GM21786 (cell line): ENCODE measurements at regions not wholly inside any gene's neighbourhood (a gene's known extent, or its start where the extent isn't known, plus 50 kb on each side); places are given as distances from the start of the nearest gene placed in this dataset.
"Not testable (repeated sequence)": the region's sequence is repeated elsewhere in the genome, so short reads cannot be mapped to it uniquely, and the experiment has no call there.

ENCODE experiments used
- ATAC-seq: cut with Tn5 transposase; IDR thresholded peaks from one replicate; pipeline ENCODE4 v1.9.1; 2021; ENCODE audit not compliant: unreplicated experiment

DNA sequence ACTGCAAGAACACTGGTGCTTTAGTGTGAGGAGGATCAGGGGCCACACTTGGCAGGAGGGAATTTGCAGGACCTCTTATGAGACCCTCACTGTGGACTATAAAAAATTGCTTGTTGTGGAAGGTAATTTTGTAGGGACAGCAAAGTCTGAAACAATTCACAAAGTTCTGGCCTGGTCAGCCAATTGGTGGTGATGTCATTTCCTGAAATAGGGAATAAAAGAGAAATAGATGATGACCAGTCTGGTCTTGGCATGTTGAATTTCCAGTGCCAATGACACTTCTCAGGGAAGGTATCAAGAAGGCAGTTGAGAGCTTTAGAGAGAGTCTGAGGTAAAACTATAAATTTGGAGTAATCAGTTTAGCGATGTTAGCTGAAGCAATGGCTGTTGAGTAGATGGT, 129.3 kb upstream of the LMNTD1 start:
- no peak for ATAC-seq

DNA sequence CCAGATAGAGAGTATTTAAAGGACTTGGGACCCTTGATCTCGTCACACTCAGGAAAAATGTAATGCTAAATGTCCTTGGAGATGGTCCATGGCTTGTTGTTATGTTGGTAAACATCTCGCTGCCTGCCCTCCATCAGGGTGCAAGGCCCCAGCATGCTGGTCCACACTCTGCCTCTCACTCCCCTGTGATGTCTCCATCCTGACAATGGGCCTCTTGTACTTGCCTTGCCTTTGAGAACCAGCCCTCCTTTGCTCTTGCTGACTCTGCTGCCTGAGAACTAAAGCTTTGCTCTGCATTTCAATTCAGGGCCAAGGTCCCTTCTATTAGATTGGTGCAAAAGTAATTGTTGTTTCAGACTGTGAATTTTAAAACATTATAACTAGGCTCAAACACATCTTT, 131.0 kb upstream of the LMNTD1 start:
- ATAC-seq: no peak

DNA sequence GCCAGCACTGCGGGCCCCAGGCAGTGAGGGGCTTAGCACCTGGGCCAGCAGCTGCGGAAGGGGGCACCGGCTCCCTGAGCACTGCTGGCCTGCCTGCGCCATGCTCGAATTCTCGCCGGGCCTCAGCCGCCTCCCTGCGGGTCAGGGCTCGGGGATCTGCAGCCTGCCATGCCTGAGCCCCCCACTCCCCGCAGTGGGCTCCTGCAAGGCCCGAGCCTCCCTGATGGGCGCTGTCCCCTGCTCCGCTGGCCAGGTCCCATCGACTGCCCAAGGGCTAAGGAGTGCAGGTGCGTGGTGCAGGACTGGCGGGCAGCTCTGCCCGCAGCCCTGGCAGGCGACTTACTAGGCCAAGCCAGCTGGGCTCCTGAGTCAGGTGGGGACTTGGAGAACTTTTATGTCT, 133.3 kb upstream of the LMNTD1 start:
- no peak for ATAC-seq

DNA sequence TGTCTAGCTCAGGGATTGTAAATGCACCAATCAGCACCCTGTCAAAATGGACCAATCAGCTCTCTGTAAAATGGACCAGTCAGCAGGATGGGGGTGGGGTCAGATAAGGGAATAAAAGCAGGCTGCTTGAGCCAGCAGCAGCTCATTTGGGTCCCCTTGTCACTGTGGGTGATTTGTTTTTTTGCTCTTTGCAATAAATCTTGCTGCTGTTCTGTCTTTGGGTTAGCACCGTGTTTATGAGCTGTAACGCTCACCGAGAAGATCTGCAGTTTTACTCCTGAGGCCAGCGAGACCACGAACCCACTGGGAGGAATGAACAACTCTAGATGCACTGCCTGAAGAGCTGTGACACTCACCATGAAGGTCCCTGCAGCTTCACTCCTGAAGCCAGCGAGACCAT, 134.1 kb upstream of the LMNTD1 start:
- ATAC-seq: no peak

DNA sequence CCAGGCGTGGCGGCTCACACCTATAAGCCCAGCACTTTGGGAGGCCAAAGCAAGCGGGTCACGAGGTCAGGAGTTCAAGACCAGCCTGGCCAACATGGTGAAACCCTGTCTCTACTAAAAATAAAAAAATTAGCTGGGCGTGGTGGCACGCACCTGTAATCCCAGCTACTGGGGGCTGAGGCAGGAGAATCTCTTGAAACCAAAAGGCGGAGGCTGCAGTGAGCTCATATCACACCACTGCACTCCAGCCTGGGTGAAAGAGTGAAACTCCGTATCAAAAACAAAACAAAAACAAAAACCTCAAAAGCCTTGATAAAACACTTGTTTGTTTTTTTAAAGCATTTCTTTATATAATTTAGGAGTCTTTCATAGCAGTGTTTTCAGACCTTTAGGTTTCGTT, 135.8 kb upstream of the LMNTD1 start:
- ATAC-seq: not testable (repeated sequence)

DNA sequence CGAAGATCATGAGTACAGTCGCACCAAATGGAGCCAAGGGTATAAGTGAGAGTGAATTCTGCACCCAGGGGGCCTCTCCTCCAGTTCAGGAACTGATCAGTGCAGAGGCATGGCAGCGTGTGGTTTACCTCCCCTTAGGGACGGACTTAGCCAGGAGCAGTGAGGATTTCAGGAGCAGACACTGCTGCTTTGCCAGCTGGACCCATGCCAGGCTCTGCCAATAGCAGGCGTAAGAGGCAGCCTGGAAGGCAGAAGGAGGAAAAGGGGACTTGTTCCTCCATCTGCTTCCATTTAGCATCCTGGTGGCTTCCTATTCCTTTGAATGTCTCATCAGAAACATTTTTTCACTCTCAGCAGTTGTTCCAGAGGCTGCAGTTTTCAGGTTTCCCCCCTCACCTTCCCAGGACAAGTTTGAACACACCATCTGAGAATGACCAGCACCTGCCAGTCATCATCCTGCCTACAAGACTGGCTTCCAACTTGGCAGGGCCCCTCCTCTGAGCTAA, 137.0 kb upstream of the LMNTD1 start:
- no peak for ATAC-seq

DNA sequence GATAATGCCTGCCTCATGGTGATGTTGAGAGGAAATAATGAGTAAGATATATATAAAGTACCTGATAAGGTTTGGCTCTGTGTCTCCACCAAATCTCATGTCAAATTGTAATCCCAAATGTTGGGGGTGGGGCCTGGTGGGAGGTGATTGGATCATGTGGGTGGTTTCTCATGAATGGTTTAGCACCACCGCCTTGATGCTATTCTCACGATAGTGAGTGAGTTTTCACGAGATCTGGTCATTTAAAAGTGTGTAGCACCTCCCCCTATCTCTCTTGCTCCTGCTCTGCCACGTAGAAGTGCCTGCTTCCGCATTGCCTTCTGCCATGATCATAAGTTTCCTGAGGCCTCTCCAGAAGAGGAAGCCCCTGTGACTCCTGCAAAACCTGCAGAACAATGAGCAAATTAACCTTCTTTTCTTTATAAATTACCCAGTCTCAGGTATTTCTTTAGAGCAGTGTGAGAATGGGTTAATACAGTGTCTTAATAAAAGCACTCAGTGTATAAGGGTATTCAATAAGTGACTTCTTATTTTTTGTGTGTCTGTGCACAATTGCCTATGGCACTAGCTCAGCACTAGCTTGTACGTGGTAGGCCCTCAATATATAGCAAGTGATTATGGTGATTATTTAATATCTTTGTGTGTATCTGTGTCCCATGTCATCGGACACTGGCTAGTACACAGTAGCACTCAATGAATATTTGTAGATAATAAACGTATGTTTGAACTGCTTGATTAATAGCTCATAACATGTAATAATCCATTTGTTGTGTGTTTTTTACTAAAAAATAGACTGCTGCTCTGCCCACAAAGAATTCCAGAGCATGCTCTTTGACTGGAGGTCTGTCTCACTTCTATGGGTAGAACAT, 138.1 kb upstream of the LMNTD1 start:
- ATAC-seq: no peak

DNA sequence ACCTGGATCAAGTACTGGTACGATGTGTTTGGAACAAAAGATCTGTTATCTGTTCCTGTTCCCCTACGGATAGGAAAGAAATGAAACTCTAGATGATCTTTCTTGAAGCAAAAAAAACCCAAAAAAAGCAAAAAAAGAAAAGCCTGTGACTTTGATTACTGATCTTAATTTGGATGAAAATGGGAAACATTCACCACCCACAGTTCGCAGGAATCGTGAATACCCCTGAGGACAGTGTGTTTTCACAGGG, 138.7 kb upstream of the LMNTD1 start:
- ATAC-seq: no peak

GRCh38 chr12:25692115-25693035, 139.3 kb upstream of the LMNTD1 start:
- no peak for ATAC-seq

DNA sequence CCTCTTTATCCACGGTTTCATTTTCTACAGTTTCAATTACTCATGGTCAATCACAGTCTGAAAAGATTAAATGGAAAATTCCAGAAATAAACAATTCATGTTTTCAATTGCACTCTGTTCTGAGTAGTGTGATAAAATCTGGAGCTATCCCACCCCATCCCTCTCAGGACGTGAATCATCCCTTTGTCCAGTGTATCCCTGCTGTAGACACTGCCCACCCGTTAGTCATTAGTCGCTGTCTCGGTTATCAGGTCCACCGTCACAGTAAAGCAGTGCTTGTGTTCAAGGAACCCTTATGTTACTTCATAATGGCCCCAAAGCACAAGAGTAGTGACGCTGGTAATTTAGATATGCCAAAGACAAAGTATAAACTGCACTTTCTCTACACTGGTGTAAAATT, 141.0 kb upstream of the LMNTD1 start:
- no peak for ATAC-seq

DNA sequence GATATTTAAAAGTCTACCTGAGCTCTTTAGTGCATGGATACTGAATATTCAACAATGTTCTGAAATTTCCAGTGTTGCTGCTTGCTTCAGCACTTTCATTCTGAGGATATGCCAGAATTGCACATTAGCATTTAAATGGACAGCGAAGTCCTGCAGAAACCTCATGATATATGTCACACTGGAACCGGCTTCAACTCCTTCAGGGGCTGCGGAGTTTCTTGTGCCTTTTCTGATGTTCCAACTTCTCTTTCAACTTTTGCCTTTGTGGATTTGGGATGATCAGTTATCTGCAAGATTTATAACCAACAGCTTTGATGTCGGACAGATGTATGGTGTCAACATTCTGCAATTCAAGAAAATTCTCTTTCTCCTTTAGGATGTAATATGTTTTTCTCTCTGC, 142.5 kb upstream of the LMNTD1 start:
- no peak for ATAC-seq

DNA sequence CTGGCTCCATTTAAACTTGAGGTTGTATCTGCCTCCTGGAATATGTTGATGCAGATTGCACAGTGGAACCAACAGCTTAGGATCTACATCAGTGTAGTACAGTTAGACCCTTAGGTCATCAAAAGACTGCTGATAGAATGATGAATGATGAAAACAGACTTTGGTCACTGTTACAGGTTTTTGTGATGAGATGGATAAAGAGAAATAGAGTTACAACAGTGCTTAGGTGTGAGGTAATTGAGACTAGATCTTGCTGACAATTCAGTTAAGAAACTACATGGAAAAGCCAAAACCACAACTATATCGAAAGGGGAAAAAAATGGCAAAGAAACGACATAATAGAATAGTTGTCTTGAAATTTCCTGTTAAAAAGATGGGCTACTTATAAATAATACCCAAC, 145.7 kb upstream of the LMNTD1 start:
- ATAC-seq: no peak

GRCh38 chr12:25699454-25699853, 146.4 kb upstream of the LMNTD1 start:
- ATAC-seq: no peak

DNA sequence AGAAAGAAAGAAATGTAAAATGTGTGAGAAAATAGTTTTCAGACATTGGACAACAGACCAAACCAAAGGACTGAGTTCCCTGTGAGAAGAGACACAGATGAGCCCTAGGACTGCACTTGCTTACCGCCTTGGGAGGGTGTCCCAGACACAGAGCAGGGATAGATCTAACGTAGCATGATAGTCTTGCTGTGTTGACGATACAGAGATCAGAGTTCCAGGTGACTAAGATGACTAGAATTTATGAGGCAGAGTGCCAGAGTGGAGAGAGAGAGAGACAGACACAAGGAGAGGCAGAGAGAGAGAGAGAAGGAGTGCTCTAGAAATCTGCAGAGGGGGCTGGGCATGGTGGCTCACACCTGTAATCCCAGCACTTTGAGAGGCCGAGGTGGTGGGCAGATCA, 148.2 kb upstream of the LMNTD1 start:
- no peak for ATAC-seq

DNA sequence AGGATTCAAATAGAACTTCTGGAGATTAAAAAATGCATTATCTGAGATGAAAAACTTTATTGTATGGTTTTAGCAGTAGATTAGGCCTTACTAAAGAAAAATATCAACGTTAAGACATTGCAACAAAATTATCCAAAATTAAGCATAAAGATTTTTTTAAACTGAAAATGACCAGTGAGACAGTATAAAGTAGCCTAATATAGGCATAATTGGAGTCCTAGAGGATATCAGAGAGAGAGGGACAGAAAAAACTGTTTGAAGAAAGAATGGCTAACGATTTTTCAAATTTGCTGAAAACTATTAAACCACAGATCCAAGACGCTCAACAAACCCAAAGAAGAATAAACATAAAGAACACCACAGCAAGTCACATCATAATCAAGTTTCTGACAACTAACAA, 149.5 kb upstream of the LMNTD1 start:
- ATAC-seq: no peak

- ATAC-seq: no peak
Observed at GRCh38 chr12:25705261-25705660, 152.2 kb upstream of the LMNTD1 start.

DNA sequence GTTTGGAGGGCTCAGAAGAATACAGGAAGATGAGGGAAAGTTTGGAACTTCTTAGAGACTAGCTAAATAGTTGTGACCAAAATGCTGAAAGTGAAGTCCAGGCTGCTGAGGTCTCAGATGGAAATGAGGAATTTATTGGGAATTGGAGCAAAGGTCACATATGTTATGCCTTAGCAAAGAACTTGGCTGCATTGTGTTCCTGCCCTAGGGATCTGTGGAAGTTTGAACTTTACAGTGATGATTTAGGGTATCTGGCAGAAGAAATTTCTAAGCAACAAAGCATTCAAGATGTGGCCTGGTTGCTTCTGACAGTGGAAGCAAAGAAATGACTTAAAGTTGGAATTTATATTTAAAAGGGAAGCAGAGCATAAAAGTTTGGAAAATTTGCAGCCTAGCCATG, 153.6 kb upstream of the LMNTD1 start:
- ATAC-seq: not testable (repeated sequence)

- no peak for ATAC-seq
Observed at GRCh38 chr12:25707056-25707455, 154.0 kb upstream of the LMNTD1 start.

- ATAC-seq: no peak
Observed at GRCh38 chr12:25708661-25709060, 155.6 kb upstream of the LMNTD1 start.

DNA sequence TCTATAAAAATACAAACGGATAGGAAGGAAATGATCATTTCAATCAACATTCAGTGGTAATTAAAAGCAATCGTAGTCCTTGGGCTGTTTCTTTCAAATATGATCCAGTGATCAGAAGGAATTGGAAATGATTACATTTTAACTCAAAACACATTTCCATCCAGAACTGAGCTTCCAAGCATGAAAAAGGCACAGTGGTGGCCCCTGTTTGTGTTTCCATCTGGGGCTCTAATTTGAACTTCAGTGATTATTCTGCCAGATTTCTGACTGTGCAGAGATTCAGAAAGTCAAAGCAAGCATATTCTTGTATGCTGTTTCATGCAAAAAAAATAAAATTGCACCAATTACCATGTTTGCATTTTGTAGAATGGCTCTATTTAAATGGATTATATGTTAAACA, 157.0 kb upstream of the LMNTD1 start:
- ATAC-seq: no peak

GRCh38 chr12:25710938-25711605, 158.0 kb upstream of the LMNTD1 start:
- not testable (repeated sequence) for ATAC-seq

DNA sequence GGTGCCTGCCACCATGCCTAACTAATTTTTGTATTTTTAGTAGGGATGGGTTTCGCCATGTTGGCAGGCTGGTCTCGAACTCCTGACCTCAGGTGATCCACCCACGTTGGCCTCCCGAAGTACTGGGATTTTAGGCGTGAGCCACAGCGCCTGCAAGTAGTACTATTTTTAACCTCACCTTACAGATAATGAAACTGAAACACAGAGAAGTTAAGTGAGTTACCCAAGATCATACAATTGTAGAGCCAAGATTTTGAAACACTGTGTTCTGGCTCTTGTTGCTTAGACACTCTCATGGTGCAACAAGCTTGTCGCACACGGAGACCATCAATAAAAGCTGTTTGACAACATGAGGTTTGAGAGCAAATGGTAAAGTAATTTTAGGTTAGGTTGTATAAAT, 159.1 kb upstream of the LMNTD1 start:
- no peak for ATAC-seq
